ENCODE measurements at regions not wholly inside any gene's neighbourhood (a gene's known extent, or its start where the extent isn't known, plus 50 kb on each side); places are given as distances from the start of the nearest gene placed in this dataset.

- POLR2A ChIA-PET, result no interaction called here
- no peak for DNase-seq (ENCODE audit: extremely low spot score)
- CTCF ChIA-PET, result no interaction called here
- TF ChIP-seq BHLHE40 (IDR thresholded peaks at IDR 0.05; ENCODE audit: borderline replicate concordance) (no peak), FOXK2 (IDR thresholded peaks at IDR 0.05) (no peak), ZNF384 (IDR thresholded peaks at IDR 0.05) (no peak), ARNT (IDR thresholded peaks at IDR 0.05) (no peak), FOXA1 (IDR thresholded peaks at IDR 0.05) (no peak)
These were observed 61.7 kb upstream of the DCAF8L1 start for GRCh38 chrX:28042826-28043564.

DNA sequence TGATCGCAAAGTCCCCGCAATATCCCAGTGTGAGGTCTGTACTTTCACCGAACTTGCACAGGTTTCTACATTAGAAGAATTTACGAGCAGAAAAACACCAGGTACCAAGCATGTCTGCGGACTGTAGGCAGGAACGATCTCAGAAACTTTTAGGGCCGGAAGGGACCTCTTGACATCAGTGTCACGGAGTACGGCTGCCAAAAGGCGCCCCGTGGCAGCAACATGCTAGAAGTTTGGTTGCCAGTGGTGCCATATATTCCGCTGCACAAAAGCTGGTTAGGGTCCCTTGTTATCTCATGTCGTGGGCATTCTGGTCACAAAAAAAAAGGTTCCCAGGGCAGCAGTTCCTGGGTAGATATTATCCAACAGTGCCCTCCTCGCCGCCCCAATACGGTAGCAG is 61.0 kb upstream of the DCAF8L1 start:
- DNase-seq (ENCODE audit: extremely low spot score), result no peak
- POLR2A ChIA-PET, result no interaction called here
- TF ChIP-seq ARNT (IDR thresholded peaks at IDR 0.05), result no peak
- no peak for TF ChIP-seq TARDBP (IDR thresholded peaks at IDR 0.05)
- TF ChIP-seq CTBP1 (IDR thresholded peaks at IDR 0.05; ENCODE audit: borderline replicate concordance), result no peak
- no peak for TF ChIP-seq ELF4 (IDR thresholded peaks at IDR 0.05)
- no peak for TF ChIP-seq L3MBTL2 (conservative IDR thresholded peaks at IDR 0.05)
- no peak for TF ChIP-seq FOXK2 (IDR thresholded peaks at IDR 0.05)
- TF ChIP-seq FOXA1 (IDR thresholded peaks at IDR 0.05), result no peak
- TF ChIP-seq SUZ12 (IDR thresholded peaks at IDR 0.05), result no peak
- TF ChIP-seq, protein P1, sequence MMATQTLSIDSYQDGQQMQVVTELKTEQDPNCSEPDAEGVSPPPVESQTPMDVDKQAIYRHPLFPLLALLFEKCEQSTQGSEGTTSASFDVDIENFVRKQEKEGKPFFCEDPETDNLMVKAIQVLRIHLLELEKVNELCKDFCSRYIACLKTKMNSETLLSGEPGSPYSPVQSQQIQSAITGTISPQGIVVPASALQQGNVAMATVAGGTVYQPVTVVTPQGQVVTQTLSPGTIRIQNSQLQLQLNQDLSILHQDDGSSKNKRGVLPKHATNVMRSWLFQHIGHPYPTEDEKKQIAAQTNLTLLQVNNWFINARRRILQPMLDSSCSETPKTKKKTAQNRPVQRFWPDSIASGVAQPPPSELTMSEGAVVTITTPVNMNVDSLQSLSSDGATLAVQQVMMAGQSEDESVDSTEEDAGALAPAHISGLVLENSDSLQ (IDR thresholded peaks at IDR 0.05), result no peak
- CTCF ChIA-PET, result no interaction called here

- CTCF ChIA-PET, result no interaction called here
- TF ChIP-seq ZNF384 (IDR thresholded peaks at IDR 0.05) (no peak), FOXA1 (IDR thresholded peaks at IDR 0.05) (no peak), HDGF (IDR thresholded peaks at IDR 0.05; ENCODE audit: borderline replicate concordance) (no peak), SP1 (IDR thresholded peaks at IDR 0.05) (no peak), SUZ12 (IDR thresholded peaks at IDR 0.05) (no peak), FOXK2 (IDR thresholded peaks at IDR 0.05) (no peak), BHLHE40 (IDR thresholded peaks at IDR 0.05; ENCODE audit: borderline replicate concordance) (no peak), TARDBP (IDR thresholded peaks at IDR 0.05) (no peak), L3MBTL2 (conservative IDR thresholded peaks at IDR 0.05) (no peak)
- TF ChIP-seq, protein P1 (IDR thresholded peaks at IDR 0.05), result no peak
- DNase-seq (ENCODE audit: extremely low spot score), result no peak
- POLR2A ChIA-PET, result no interaction called here
These were observed 58.0 kb upstream of the DCAF8L1 start for GRCh38 chrX:28039258-28039657.

Data from HEK293T (cell line).